HepG2 (cell line): ENCODE measurements at regions not wholly inside any gene's neighbourhood (a gene's known extent, or its start where the extent isn't known, plus 50 kb on each side); places are given as distances from the start of the nearest gene placed in this dataset.

Source experiments
- CREB1 ChIP-seq, 2 experiments: fragments of 450-650 bp in 1 of 2; IDR thresholded peaks; 2 replicates each; pipeline ENCODE4 v1.6.1; 2016 to 2017; ENCODE audit warnings: control low read depth in 1 of 2, mild to moderate bottlenecking in 1 of 2, missing compliant biosample characterization in 1 of 2, missing genetic modification characterization in 1 of 2
- DBP ChIP-seq: sonication (generic); formaldehyde crosslinking; IDR thresholded peaks from 2 replicates; pipeline ENCODE4 v1.4.0; 2020; ENCODE audit warnings: missing genetic modification reagents; ENCODE audit errors: not compliant biosample characterization
- ELF3 ChIP-seq: IDR thresholded peaks from 2 replicates; pipeline ENCODE4 v1.6.1; 2016; ENCODE audit warnings: missing genetic modification reagents, missing compliant biosample characterization
- FOXA3 ChIP-seq: IDR thresholded peaks from 2 replicates; pipeline ENCODE4 v1.6.1; 2016; ENCODE audit warnings: missing genetic modification reagents, missing compliant biosample characterization
- GPN1 ChIP-seq: sonication (generic); formaldehyde crosslinking; IDR thresholded peaks from 2 replicates; pipeline ENCODE4 v1.5.1; 2020; ENCODE audit warnings: missing genetic modification reagents, borderline replicate concordance
- HOXA3 ChIP-seq: sonication (generic); formaldehyde crosslinking; IDR thresholded peaks from 2 replicates; pipeline ENCODE4 v1.5.0; 2020; ENCODE audit warnings: missing genetic modification reagents
- KDM6A ChIP-seq: IDR thresholded peaks from 2 replicates; pipeline ENCODE4 v1.6.1; 2016; ENCODE audit warnings: low read depth
- KMT2B ChIP-seq: IDR thresholded peaks from 2 replicates; pipeline ENCODE4 v1.6.1; 2016; ENCODE audit warnings: missing genetic modification reagents, missing compliant biosample characterization
- MED13 ChIP-seq: sonication (generic); formaldehyde crosslinking; IDR thresholded peaks from 2 replicates; pipeline ENCODE4 v1.5.0; 2020; ENCODE audit warnings: missing genetic modification reagents
- MLX ChIP-seq: IDR thresholded peaks from 2 replicates; pipeline ENCODE4 v1.6.1; 2016
- MXI1 ChIP-seq: IDR thresholded peaks from 3 replicates; pipeline ENCODE4 v1.6.1; 2012; ENCODE audit warnings: low read depth, low read length, inconsistent platforms, borderline replicate concordance
- NAIF1 ChIP-seq: sonication (generic); formaldehyde crosslinking; IDR thresholded peaks from 2 replicates; pipeline ENCODE4 v1.5.0; 2020; ENCODE audit warnings: mild to moderate bottlenecking, missing genetic modification reagents, borderline replicate concordance
- NFKBIZ ChIP-seq: IDR thresholded peaks from 2 replicates; pipeline ENCODE4 v1.6.1; 2018; ENCODE audit warnings: missing genetic modification reagents, missing compliant biosample characterization
- NR2C2 ChIP-seq: sonication (generic); formaldehyde crosslinking; IDR thresholded peaks from 2 replicates; pipeline ENCODE4 v1.4.0; 2020; ENCODE audit warnings: missing genetic modification reagents, mild to moderate bottlenecking, moderate library complexity, borderline replicate concordance
- NR2F6 ChIP-seq, 2 experiments: IDR thresholded peaks; 2 replicates each; pipeline ENCODE4 v1.6.1; 2016; ENCODE audit warnings: antibody characterized with exemption in 1 of 2, mild to moderate bottlenecking in 1 of 2
- ONECUT2 ChIP-seq: sonication (generic); formaldehyde crosslinking; IDR thresholded peaks from 2 replicates; pipeline ENCODE4 v1.4.0; 2020; ENCODE audit warnings: missing genetic modification reagents
- PHF21A ChIP-seq: sonication (generic); formaldehyde crosslinking; IDR thresholded peaks from 2 replicates; pipeline ENCODE4 v1.5.0; 2020; ENCODE audit warnings: mild to moderate bottlenecking, missing genetic modification reagents
- RARA ChIP-seq: IDR thresholded peaks from 2 replicates; pipeline ENCODE4 v1.6.1; 2016; ENCODE audit warnings: missing genetic modification reagents, missing compliant biosample characterization
- THAP11 ChIP-seq: IDR thresholded peaks from 2 replicates; pipeline ENCODE4 v1.6.1; 2016; ENCODE audit warnings: missing biosample characterization, missing genetic modification reagents
- ZBTB43 ChIP-seq: sonication (generic); formaldehyde crosslinking; conservative IDR thresholded peaks from 2 replicates; pipeline ENCODE4 v1.4.0; 2020; ENCODE audit warnings: missing genetic modification reagents
- ZFX ChIP-seq: sonication (generic); formaldehyde crosslinking; IDR thresholded peaks from 2 replicates; pipeline ENCODE4 v1.4.0; 2020; ENCODE audit warnings: mild to moderate bottlenecking, low read depth, missing genetic modification reagents, moderate library complexity
- ZMYM4 ChIP-seq: sonication (generic); formaldehyde crosslinking; IDR thresholded peaks from 2 replicates; pipeline ENCODE4 v1.8.1; 2023; ENCODE audit warnings: mild to moderate bottlenecking, missing genetic modification reagents
- ZNF101 ChIP-seq: sonication (generic); formaldehyde crosslinking; IDR thresholded peaks from 2 replicates; pipeline ENCODE4 v1.4.0; 2020; ENCODE audit warnings: mild to moderate bottlenecking, low read depth, missing genetic modification reagents, borderline replicate concordance
- ZNF20 ChIP-seq: sonication (generic); formaldehyde crosslinking; IDR thresholded peaks from 2 replicates; pipeline ENCODE4 v1.4.0; 2020; ENCODE audit warnings: mild to moderate bottlenecking, moderate library complexity, missing genetic modification reagents
- ZNF569 ChIP-seq: sonication (generic); formaldehyde crosslinking; IDR thresholded peaks from 2 replicates; pipeline ENCODE4 v1.5.0; 2020; ENCODE audit warnings: mild to moderate bottlenecking, missing genetic modification reagents, moderate library complexity, borderline replicate concordance
- ZNF704 ChIP-seq: sonication (generic); formaldehyde crosslinking; IDR thresholded peaks from 2 replicates; pipeline ENCODE4 v1.8.1; 2023; ENCODE audit warnings: mild to moderate bottlenecking, inconsistent platforms, moderate library complexity, missing genetic modification reagents, borderline replicate concordance
- ZNF75D ChIP-seq: sonication (generic); formaldehyde crosslinking; IDR thresholded peaks from 2 replicates; pipeline ENCODE4 v1.8.1; 2023; ENCODE audit warnings: missing genetic modification reagents, mild to moderate bottlenecking, borderline replicate concordance
- ZSCAN31 ChIP-seq: sonication (generic); formaldehyde crosslinking; IDR thresholded peaks from 2 replicates; pipeline ENCODE4 v1.5.0; 2020; ENCODE audit warnings: low read depth, mild to moderate bottlenecking, missing genetic modification reagents

GRCh38 chr15:53843869-53844569 lies 84.6 kb upstream of the WDR72 start (continued):
- TF ChIP-seq THAP11 (CRISPR knock-in tag) = peak; percentile 34; the same call in 1 of the 2 replicates
- TF ChIP-seq KMT2B (CRISPR knock-in tag) = peak; percentile 57; the same call in 1 of the 2 replicates
- TF ChIP-seq ZNF20 (CRISPR knock-in tag) = no peak
- peak; percentile 7; the same call in 1 of the 2 replicates for TF ChIP-seq PHF21A (CRISPR knock-in tag)
- no peak for TF ChIP-seq NAIF1 (CRISPR knock-in tag)
- TF ChIP-seq ZNF101 (CRISPR knock-in tag) = no peak
- TF ChIP-seq ZNF75D = no peak
- TF ChIP-seq GPN1 (CRISPR knock-in tag) = no peak
- TF ChIP-seq MED13 = peak; percentile 89
- TF ChIP-seq HOXA3 (CRISPR knock-in tag) = no peak
- TF ChIP-seq DBP = no peak
- peak; percentile 77 for TF ChIP-seq ONECUT2 (CRISPR knock-in tag)
- TF ChIP-seq NR2C2 (CRISPR knock-in tag) = peak; percentile 56; the same call in 1 of the 2 replicates
- 0 out of 2 replicates have a peak, but pooled peaks have one; percentile 26 for TF ChIP-seq ZBTB43 (CRISPR knock-in tag)
- TF ChIP-seq ZNF704 (CRISPR knock-in tag) = no peak
- TF ChIP-seq NFKBIZ (CRISPR knock-in tag) = 0 out of 2 replicates have a peak, but pooled peaks have one; percentile 14
- peak; percentile 66; the same call in 1 of the 2 replicates for TF ChIP-seq KDM6A
- peak; percentile 71 for TF ChIP-seq MLX
- TF ChIP-seq ZNF569 (CRISPR knock-in tag) = 0 out of 2 replicates have a peak, but pooled peaks have one; percentile 15
- TF ChIP-seq FOXA3 = peak; percentile 91
- peak; percentile 90 for TF ChIP-seq ZMYM4 (CRISPR knock-in tag)
- no peak for TF ChIP-seq MXI1
- TF ChIP-seq NR2F6 (IDR thresholded peaks at IDR 0.05) = peak; percentile 86
- peak; percentile 88 for TF ChIP-seq NR2F6 (CRISPR knock-in tag; IDR thresholded peaks at IDR 0.05)
- peak; percentile 86 for TF ChIP-seq ELF3 (CRISPR knock-in tag)
- TF ChIP-seq RARA (CRISPR knock-in tag) = peak; percentile 75
- no peak for TF ChIP-seq ZFX (CRISPR knock-in tag)
- TF ChIP-seq CREB1 (IDR thresholded peaks at IDR 0.05) = no peak
- TF ChIP-seq CREB1 (CRISPR knock-in tag; IDR thresholded peaks at IDR 0.05) = peak; percentile 68
- TF ChIP-seq ZSCAN31 (CRISPR knock-in tag) = 0 out of 2 replicates have a peak, but pooled peaks have one; percentile 47
